NCI-H774 (cell line): ENCODE measurements at regions not wholly inside any gene's neighbourhood (a gene's known extent, or its start where the extent isn't known, plus 50 kb on each side); places are given as distances from the start of the nearest gene placed in this dataset.
"Not testable (repeated sequence)": the region's sequence is repeated elsewhere in the genome, so short reads cannot be mapped to it uniquely, and the experiment has no call there.

ENCODE experiments used
- DNase-seq: peaks from one replicate; lab custom pipeline; 2025; lab: John Stamatoyannopoulos, UW

DNA sequence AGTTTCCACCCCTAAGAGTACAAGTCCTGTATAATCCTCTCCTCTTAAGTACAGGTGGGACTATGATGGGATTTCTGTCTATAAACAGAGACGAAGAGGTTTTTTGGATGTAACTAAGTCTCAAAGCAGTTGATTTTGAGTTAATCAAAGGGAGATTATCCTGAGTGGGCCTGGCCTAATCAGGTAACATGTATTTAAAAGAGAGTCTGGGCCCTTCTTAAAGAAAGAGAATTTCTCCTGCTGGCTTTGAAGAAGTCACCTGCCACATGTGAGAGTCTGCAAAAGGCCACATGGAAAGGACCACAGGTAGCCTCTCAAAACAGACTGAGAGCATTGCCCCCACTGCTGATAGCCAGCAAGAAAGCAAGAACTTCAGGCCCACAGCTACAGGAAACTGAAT lies 142.3 kb downstream of the IRX5 start:
- DNase-seq = no peak

DNA sequence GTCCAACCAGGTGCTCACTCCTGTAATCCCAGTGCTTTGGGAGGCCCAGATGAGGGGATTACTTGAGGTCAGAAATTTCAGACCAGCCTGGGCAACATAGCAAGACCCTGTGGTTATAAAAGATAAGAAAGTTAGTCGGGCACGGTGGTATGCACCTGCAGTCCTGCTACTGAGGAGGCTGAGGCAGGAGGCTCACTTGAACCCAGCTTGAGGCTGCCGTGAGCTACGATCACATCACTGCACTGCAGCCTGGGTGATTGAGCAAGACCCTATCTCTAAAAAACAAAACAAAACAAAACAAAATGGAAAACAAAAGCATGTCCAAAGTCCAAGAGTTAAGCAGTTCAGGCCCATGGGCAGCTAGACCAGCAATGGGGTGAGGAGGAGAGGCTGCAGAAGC lies 143.2 kb downstream of the IRX5 start:
- DNase-seq = no peak

DNA sequence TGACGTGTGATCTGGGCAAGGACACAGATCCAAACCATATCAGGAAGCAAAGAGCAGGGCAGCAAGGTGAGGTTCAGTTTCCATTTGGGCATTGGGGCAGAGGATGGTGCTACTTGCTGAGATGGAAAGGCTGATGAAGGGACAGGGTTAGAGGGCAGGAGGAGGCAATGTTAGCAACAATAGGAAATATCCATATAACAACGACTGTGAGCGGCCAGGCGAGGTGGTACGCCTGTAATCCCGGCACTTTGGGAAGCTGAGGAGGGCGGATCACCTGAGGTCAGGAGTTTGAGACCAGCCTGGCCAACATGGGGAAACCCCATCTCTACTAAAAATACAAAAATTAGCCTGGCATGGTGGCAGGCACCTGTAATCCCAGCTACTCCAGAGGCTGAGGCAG lies 144.5 kb downstream of the IRX5 start:
- not testable (repeated sequence) for DNase-seq

DNA sequence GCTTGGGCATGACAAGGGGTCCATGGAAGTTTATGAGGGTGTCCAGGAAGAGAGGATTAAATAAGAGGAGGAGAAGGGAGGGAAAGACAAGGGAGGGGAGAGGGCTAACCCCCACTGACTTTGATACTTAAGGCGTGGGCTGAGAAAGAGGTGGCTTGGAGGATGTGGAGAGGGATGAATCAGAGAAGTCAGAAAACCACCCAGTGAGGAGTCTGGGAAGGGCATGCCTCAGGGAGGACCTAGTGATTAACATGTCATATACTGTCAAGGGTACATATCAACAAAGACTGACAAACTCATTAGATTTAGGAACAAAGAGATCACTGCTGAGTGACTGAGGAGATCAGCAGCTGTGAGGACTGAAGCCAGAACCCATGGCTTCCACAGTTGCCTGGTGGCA lies 145.4 kb downstream of the IRX5 start:
- DNase-seq = no peak

DNA sequence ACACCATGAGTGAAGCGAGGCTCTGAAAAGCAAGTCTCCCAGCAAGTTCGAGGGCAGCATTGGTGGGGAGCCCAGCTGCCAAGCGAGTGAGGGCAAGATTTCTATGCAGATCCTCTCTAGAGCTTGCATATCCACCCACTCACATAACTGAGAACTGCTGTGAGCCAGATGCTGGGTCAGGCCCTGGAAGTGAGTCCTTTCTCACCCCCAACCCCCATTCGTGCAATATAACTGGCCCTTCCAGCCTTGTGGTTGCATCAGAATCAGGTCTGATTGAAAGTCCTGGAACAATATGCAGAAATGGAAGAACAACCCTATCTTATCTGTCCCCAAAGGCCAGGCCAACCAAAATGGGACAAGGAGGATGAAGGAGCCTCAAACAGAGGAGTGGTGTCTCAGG lies 146.6 kb downstream of the IRX5 start:
- no peak for DNase-seq

DNA sequence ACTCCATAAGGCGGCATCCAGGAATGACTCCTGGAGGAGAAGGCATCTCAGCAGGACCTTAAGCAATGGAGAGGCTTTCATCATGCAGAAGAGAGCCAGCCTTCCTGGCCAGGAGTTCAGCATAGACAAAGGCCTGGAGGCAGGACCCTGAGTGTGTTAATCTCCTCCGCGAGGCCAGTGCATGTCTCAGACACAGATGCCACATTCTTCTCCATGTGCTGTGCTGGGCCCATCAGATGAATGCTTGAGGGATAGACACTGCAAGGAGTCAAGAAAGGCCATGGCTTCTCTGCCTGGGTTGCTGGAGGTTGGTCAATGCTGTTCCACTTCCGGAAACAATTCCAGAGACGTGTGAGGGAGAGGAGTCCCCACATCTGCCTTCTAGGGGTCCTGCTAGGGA lies 147.5 kb downstream of the IRX5 start:
- no peak for DNase-seq

DNA sequence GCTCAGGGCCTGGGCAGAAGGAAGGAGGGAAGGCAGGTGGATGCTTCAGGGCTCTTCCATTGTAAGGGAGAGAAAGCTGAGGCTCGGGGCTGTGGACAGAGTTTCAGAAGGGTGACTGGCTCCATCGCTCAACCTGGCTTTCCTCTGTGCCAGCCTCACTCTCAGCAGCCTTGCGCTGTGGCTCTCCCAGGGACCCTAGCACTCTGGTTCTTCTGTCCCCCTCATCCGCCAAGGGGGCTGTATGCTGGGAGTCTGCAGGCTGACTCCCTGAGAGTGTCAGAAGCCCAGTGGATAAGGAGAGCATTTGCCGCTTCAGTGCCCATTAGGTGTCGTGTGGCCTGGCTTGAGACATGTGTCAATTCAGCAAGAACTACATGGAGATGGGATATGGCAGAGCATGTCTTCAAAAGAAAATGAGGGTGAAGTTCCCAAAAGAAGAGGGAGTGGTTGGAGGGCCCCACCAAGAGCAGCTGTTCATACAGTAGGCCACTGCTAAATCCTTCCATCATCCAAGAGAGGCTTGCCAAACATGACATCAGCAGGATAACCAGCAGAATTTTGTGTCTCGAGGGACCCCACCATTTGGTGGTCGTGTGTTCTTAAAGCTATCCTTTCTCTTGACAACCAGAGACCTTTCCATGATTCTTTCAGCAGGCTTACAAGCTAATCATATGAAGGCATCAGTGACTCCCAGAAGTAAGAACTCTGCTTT lies 148.2 kb downstream of the IRX5 start:
- no peak for DNase-seq

DNA sequence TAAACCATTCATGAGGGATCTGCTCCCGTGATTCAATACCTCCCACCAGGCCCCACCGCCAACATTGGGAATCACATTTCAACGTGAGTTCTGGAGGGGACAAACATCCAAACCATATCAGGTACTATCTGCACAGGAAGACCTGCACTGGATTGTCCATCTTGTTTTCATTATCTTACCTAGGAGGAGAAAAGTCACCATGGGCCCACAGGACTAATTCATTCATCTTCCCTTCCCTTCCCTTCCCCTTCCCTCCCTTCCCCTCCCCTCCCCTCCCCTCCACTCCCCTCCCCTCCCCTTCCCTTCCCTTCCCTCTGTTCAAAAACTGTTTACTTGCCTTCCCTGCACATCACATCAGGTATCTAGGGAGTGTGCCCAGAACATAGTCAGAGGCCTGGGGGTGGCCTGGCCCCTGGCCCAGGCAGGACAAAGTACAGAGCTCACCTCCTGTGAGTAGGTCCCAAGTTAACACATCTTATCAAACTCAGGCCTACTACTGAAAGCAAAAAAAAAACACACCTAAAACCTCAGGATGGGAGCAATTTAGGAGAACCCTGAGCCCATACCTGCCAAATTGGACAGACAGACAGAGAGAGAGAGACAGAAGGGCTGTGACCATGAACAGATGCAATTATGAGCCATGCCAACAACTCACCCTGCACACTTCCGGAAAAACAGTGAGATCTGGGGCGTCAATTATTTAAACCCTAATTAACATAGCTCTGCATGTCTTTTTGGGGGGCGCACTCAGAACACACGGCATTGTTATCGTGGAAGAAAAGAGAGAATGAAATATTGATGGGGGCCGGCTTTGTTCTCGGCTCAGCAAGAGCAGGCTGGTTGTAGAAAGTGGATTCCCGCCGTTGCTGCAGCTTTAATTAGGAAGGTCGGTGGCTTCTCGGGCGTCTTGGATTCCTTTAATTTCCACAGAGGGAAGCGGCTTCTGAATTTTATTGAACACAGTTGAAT lies 151.2 kb downstream of the IRX5 start:
- DNase-seq = no peak

DNA sequence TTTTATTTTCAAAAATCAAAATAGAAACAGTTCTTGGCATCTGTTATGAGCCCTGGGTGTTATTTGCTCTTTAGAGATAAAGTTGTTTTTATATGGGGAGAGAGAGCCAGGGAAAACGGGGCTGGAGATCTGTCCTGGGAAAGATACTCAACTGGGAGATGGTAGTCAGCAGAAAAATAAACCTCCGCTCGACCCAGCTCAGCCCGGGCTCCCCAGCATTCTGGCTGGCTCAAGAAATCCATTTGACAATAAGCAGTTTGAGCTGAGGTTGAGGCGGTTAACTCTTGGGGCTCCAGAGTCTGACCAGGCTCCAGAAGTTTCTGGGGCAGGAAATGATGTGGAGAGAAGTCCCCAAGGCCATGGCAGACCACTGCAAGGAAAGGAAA lies 151.9 kb downstream of the IRX5 start:
- no peak for DNase-seq

DNA sequence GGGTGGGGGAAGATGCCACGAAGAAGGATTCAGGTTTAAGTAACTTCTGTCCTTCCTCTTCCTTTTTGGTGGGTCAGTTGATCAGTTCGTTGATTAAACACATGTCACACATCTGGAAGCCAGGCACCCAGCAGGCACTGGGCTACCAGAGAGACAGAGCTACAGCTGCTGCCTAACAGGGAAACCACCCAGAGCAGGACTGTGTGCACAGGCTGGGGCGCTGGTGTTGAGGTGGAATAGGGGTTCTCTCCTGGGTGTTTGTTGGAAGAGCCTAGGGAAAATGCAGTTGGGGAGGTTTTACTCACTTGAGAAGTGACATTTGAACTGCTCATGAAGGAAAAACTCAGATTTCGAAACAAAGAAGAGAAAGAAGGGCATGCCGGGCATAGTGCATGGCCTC lies 152.4 kb downstream of the IRX5 start:
- no peak for DNase-seq

DNA sequence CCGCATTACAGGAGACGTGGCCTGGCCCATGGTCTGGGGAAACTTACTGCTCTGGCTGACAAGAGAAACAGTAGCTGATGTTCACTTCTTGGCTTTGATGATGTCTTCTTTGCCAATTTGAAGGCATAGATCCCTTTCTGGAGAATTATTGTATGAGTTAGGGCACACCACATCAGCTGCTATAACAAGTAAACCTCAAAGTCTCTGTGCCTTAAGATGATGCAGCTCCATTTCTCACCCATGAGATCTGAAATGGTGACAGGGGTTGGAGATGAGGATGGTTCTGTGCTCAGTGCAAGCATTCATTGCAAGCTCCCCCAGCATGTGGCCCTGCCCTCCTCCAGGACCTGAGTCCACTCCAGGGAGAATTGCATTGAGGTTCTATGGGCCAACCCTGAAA lies 157.4 kb downstream of the IRX5 start:
- no peak for DNase-seq

DNA sequence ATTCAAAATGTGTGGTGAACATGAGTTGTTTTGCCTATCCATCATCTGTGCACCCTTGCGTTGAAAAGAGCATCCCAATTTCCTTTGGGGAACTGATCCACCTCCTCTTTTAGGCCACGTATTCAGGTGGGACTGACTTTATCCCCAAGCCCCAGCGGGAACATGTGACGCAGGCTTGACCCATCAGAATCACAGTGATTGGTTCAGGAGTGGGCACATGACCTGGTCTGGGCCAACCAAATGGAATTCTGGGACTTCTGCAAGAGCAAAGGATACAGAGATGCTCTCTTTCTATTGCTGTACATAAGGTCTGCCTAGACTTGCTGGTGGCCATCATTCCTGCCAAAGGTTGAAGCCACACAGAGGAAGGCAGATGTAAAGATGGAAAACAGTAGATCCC lies 158.9 kb downstream of the IRX5 start:
- no peak for DNase-seq

DNA sequence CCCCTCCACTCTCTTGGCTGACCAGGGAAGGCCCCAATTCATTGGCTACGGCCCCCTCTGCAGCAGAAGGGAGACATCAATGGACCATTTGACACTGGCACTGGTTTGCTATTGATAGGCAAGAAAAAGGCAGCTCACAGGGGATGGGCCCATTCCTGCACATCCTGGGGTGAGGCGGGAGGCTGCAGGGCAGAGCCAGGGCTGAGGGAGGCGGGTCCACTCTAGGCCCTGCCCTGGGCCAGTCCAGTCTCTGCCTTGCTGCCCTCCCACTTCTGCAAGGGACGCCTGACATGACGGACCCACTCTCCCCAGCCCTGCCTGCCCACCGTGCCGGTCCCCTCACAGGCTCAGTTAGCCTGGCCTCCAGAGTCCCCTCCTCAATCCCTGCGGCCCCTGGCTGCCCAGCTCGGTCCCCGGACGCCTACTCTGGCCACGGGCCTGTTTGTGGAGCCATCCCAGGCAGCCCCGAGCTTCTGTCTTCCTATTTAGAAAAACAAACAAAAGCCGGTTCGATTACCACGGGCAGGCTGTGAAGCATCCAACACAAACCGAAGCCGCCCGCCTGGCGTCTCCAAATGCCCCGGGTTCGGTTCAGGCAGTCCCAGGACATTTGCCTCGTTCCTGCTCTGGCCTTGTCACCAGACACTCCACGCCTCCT lies 160.7 kb downstream of the IRX5 start:
- DNase-seq = no peak

DNA sequence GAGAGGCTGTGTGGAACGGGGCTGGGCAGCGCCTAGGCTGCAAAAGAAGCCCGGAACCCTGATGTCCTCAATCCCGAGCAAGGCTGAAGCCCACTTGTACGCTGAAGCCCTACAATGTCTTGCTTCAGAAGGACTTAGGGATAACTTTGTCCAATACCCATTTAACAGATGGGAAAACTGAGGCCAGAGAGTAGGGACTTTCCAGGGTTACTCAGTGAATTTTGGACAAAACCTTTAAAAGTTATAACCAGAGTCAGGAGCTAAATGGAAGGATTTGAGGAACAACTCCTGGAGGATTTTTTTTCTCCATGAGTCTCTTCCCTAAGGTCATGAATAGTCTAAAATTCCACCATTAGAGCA lies 161.2 kb downstream of the IRX5 start:
- no peak for DNase-seq

DNA sequence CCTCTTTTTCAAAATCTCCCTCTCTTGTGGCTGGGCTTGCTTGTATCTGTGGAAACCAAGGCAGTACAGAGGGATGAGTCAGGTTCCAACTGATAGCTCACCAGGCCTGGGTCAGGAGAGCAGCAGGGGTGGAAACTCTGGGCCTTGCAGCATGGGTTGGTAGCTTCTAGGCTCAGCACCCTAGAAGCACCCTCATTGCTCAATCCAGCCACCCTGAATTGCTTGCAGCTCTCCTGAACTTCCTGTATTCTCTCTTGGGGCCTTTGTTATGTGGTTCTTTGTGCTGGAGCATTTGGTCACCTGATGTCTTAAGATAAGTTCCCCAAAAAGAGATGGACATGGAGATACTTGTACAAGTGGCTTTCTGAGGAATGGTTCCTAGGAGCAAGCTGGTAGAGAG lies 169.4 kb downstream of the IRX5 start:
- no peak for DNase-seq

DNA sequence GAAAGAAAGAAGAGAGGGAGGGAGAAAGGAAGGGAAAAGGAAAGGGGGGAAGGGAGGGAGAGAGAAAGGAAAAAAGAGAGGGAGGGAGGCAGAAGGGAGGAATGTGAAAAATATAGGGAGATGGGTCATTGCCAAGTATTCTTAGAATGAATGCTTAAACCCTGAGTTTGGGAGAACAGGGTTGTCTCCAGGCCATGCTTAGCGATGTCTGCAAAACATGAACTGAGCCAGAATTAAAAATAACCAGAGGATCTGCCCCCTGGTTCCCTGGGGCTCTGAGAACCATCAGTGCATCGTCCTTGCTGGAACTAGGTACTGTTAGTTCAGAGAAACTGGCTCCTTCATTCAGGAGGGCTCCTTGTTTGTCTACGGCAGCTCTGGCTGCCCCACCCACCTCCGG lies 170.4 kb downstream of the IRX5 start:
- no peak for DNase-seq

DNA sequence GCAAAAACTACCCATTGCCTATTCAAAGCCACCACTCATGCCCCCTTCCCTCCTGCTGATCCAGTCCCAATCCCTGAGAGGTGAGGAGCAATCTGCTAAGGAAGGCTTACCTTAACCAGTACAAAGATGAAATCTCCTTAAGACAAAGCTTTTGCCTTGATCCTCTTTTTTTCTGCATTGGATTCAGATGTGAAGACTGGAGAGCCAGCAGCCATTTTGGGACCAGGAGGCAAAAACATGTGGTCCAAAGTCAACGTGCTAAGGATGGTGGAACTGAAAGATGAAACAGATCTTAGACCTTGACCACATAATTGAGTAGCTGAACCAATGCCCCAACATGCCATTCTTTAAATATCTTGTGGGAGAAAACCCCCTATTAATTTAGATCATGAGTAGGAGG lies 171.4 kb downstream of the IRX5 start:
- DNase-seq = no peak

DNA sequence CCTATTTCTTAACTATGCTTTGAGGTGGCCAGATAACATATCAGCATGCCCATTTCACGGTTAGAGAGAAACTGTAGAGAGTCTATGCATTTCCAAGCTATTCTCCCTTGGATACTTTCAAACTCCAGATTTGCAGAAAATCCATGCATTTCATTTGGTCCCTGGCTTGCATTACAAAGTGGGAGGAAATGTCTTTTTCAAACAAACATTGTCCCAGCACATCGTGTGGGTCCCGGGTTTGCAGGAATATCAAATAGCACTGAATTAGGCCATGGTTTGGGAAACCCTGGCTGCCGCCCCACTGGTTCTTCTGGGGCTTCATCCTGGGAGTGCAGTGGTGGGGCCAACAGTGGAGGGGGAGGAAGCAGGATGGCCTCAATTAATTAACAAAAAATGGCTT lies 171.9 kb downstream of the IRX5 start:
- DNase-seq = no peak

DNA sequence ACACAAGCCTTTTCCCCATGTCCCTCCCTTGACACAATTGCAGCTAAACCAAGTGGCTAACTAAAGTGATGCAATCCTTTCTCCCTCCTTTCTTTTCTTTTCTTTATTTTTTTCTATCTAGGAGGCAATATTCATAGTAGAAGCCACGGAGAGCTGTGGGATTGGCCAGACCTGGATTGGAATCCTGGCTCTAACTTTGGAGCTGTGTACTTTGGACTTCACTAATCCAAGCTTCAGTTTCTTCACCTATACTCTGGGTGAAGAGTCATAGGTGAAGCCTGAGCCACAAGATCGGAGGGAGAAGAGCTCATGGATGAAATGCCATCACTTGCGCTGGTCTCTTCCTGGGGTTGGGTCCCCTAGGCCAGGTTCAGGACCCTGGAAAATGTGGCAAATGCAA lies 177.2 kb downstream of the IRX5 start:
- DNase-seq = no peak

DNA sequence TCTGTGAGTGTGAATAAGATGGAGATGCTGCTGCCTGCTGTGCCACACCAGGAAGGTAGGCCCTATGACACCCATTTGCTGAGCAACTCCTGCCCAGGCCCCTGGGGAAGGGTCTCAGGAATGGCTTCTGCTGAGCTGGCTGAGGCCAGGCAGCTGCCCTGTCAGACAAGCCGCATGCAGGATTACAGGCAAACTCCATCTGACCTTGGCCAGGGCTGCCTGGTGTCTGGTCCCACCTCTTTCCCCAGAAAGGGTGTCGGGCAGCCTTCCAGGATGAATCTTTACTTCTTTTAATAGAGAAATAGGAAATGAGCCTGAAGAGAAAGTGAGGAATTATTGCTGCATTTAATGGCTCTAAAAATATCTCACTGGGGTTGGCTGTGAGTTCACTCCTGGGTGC lies 182.5 kb downstream of the IRX5 start:
- DNase-seq = no peak

DNA sequence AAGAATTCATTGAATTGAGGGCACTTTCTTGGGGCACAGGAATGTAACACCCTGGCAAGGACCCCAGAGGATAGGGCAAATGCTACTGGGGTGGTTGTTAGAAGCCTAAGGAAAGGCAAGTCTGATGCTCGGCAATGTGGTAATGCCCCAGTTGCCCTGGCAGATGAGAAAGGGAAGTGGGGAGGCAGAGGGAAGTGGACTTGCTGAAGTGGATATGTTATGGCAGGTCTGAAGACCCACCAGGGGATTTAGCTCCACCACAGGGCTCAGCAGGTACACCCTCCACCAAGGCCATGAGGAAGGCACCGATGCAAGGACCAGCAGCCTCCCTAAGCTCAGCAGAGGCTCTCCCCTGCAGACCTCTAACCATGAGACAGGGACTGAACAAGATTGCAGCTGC lies 184.8 kb downstream of the IRX5 start:
- DNase-seq = no peak

DNA sequence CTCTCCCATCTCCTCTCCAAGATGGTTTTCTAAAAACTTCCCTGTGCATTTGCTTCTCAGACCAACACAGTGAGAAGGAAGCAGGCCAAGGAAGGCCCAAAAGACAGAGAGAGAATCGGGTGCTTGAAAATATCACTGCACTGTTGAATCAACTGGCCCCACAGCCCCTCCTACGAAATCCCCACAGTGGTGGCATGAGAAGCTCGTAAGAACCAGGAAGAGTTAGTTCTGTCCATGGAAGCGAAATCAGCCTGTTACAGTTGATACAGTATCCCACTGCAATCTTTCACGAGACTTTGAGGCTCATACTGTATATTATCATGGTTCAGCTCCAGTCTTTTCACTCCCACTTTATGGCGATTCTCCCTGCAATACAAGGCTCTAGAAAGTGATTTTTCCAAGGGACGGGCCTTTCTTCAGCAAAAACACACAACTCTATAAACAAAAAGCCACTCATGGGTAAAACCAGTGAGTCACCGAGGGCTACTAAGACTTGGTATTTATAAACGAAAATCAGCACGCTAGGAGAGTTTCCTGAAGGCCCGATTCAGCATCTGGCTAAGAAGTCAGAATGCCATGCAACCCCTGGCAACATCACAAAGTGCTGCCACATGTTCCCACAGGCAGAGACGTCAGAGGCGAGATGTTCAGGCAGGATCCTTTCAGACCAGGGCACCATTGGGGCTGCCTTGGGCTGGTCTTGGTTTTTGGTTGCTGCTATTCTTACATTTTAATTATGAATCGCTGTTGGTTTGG lies 185.7 kb downstream of the IRX5 start:
- no peak for DNase-seq
